ENCODE measurements at regions not wholly inside any gene's neighbourhood (a gene's known extent, or its start where the extent isn't known, plus 50 kb on each side); places are given as distances from the start of the nearest gene placed in this dataset.
"Not testable (repeated sequence)": the region's sequence is repeated elsewhere in the genome, so short reads cannot be mapped to it uniquely, and the experiment has no call there.

DNA sequence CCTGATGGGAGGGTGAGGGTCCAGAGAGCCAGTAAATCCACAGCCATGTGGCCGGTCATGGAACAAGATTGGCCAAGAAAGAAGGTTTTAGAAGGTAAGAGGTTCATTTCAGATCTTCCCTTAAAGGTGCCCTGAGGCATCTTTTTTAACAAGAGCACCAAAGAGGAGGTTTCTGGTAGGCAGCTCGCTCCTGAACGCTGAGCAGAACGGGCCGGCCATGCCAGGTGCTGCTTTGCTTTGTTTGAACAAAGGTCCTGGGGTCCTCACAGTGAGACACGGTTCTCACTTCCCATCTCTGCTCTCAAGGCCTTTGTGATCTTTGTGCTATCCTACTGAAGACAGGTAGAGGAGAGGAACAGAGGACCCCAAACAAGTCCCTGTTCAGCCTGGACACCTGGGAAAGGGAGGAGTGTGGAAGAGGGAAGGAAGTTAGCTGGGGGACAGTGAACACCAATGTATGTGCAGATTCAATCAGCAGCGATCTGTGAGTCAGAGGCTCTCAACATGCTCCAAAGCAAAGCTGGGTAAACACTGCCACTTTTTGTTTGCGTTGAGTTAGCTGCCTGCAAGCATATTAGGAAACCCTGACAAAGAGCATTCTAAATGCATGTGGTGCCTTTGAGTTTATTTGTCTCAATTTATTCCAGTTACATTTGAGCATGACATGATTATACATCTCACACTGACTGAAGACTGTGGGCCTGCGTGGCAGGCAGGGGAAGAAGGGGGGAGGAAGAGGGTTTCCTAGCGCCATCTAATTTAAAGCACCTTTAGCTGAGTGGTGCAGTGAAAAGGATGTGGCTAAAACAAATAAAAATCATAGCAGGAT, 102.4 kb downstream of the ASB1 start:
- peaks cover 7% of the 10 kb centered on the region; the same call in 1 of the 2 replicates for H3K9me3 ChIP-seq (ENCODE audit: control insufficient read depth, insufficient read depth, low read length)
- peaks cover 4% of the 10 kb centered on the region; the same call in 1 of the 2 replicates for H3K4me1 ChIP-seq (ENCODE audit: insufficient read depth, low read length)
- H3K36me3 ChIP-seq (ENCODE audit: insufficient read depth, low read length), result no peaks in the 10 kb centered on the region
- H3K9ac ChIP-seq (ENCODE audit: low read depth, low read length), result no peak overlapping the region

DNA sequence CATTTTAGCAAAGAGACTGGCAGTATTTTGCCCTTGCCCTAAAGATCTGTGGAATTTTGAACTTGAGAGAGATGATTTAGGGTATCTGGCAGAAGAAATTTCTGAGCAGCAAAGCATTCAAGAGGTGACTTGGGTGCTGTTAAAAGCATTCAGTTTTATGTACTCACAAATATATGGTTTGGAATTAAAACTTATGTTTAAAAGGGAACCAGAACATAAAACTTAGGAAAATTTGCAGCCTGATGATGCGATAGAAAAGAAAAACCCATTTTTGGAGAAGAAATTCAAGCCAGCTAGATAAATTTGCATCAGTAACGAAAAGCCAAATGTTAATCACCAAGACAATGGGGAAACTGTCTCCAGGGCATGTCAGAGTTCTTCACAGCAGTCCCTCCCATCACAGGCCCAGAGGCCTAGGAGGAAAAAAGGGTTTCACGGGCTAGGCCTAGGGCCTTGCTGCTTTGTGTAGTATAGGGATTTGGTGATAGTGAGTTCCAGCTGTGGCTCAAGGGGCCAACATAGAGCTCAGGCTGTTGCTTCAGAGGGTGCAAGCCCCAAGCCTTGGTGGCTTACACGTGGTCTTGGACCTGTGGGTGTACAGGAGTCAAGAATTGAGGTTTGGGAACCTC, 104.4 kb downstream of the ASB1 start:
- H3K9ac ChIP-seq (ENCODE audit: low read depth, low read length); H3K4me1 ChIP-seq (ENCODE audit: insufficient read depth, low read length); H3K36me3 ChIP-seq (ENCODE audit: insufficient read depth, low read length); H3K9me3 ChIP-seq (ENCODE audit: control insufficient read depth, insufficient read depth, low read length): not testable (repeated sequence)

DNA sequence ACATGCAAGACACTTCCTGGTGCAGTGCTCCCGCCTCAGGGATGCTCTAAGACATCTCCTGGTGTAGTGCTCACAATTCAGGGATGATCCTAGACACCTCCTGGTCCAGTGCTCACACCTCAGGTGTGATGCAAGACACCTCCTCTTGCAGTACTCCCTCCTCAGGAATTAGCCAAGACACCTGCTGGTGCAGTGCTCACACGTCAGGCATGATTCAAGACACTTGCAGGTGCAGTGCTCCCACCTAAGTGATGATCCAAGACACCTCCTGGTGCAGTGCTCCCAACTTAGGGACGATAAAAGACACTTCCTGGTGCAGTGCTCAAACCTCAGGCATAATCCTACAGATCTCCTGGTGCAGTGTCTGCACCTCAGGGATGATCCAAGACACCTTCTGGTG, 117.0 kb downstream of the ASB1 start:
- not testable (repeated sequence) for H3K9me3 ChIP-seq (ENCODE audit: control insufficient read depth, insufficient read depth, low read length); H3K4me1 ChIP-seq (ENCODE audit: insufficient read depth, low read length); H3K36me3 ChIP-seq (ENCODE audit: insufficient read depth, low read length); H3K9ac ChIP-seq (ENCODE audit: low read depth, low read length)

DNA sequence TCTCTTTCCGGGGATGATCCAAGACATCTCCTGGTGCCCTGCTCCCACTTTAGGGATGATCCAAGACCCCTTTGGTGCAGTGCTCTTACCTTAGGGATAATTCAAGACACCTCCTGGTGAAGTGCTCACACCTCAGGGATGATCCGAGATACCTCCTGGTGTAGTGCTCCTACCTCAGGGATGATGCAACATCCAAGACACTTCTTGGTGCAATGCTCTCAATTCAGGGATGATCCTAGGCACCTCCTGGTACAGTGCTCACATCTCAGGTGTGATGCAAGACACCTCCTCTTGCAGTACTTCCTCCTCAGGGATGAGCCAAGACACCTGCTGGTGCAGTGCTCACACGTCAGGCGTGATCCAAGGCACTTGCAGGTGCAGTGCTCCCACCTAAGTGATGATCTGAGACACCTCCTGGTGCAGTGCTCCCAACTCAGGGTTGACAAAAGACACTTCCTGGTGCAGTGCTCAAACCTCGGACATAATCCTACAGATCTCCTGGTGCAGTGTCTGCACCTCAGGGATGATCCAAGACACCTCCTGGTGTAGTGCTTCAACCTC, 122.3 kb downstream of the ASB1 start:
- H3K4me1 ChIP-seq (ENCODE audit: insufficient read depth, low read length), result no peaks in the 10 kb centered on the region
- no peaks in the 10 kb centered on the region; the same call in 1 of the 2 replicates for H3K9me3 ChIP-seq (ENCODE audit: control insufficient read depth, insufficient read depth, low read length)
- no peak overlapping the region for H3K9ac ChIP-seq (ENCODE audit: low read depth, low read length)
- no peaks in the 10 kb centered on the region for H3K36me3 ChIP-seq (ENCODE audit: insufficient read depth, low read length)

DNA sequence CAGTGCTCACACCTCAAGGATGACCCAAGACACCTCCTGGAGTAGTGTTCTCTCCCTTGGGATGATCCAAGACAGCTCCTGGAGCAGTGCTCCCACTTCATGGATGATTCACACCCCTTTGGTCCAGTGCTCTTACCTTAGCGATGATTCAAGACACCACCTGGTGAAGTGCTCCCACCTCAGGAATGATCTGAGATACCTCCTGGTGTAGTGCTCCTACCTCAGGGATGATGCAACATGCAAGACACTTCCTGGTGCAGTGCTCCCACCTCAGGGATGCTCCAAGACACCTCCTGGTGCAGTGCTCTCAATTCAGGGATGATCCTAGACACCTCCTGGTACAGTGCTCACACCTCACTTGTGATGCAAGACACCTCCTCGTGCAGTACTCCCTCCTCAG, 123.1 kb downstream of the ASB1 start:
- H3K9ac ChIP-seq (ENCODE audit: low read depth, low read length), result no peak overlapping the region
- H3K36me3 ChIP-seq (ENCODE audit: insufficient read depth, low read length), result no peaks in the 10 kb centered on the region
- H3K9me3 ChIP-seq (ENCODE audit: control insufficient read depth, insufficient read depth, low read length), result no peaks in the 10 kb centered on the region; the same call in 1 of the 2 replicates
- 0 out of 2 replicates have a peak, but pooled peaks cover 2% of the 10 kb centered on the region for H3K4me1 ChIP-seq (ENCODE audit: insufficient read depth, low read length)

DNA sequence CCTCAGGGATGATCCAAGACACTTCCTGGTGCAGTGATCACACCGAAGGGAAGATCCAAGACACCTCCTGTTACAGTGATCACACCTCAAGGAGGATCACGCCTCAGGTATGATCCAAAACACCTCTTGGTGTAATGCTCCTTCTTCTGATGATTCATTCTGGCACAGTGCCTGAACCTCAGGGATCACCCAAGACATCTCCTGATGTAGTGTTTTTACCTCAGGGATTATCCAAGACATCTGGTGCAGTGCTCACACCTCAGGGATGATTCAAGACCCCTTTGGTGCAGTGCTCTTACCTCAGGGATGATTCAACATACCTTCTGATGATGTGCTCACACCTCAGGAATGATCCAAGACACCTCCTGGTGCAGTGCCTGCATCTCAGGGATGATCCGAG, 124.4 kb downstream of the ASB1 start:
- Histone ChIP-seq H3K9ac (ENCODE audit: low read depth, low read length) (no peak overlapping the region), H3K9me3 (ENCODE audit: control insufficient read depth, insufficient read depth, low read length) (no peaks in the 10 kb centered on the region; the same call in 1 of the 2 replicates), H3K36me3 (ENCODE audit: insufficient read depth, low read length) (no peaks in the 10 kb centered on the region), H3K4me1 (ENCODE audit: insufficient read depth, low read length) (0 out of 2 replicates have a peak, but pooled peaks cover 3% of the 10 kb centered on the region)

DNA sequence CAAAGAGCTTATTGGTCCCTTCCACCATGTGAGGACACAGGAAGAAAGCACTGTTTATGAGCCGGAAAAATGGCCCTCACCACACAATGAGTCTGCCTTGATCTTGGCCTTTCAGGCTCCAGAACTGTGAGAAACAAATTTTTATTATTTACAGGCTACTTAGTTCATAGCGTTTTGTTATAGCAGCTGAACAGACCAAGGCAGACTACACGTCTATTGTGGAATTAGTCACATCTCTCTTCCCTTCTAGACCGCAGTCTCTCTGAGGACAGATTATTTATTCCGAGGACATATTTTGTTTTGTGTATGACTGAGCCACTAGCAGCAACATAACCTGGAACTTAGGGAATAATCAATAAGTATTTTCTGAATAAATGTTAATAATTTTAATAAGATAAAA, 125.5 kb downstream of the ASB1 start:
- Histone ChIP-seq H3K9me3 (ENCODE audit: control insufficient read depth, insufficient read depth, low read length) (no peaks in the 10 kb centered on the region; the same call in 1 of the 2 replicates), H3K36me3 (ENCODE audit: insufficient read depth, low read length) (no peaks in the 10 kb centered on the region), H3K9ac (ENCODE audit: low read depth, low read length) (no peak overlapping the region), H3K4me1 (ENCODE audit: insufficient read depth, low read length) (0 out of 2 replicates have a peak, but pooled peaks cover 3% of the 10 kb centered on the region)

DNA sequence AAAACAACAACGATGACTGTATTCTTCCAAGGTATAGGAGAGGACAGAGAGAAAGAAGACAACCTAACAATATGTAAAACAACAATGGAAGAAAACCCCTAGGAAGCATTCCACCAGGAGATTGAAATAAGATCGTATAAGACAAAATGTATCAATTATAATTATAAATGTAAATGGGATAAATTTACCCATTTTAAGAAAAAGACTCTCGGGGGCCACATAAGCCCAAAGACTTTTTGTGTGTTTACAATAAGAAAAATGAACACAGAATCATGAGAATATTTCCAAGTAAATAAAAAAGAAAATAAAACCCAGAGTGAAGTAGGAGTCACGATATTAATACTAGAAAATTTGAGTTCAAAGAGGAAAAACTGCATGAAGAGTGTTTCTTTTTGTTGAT, 126.4 kb downstream of the ASB1 start:
- H3K36me3 ChIP-seq (ENCODE audit: insufficient read depth, low read length), result no peaks in the 10 kb centered on the region
- 0 out of 2 replicates have a peak, but pooled peaks cover 3% of the 10 kb centered on the region for H3K4me1 ChIP-seq (ENCODE audit: insufficient read depth, low read length)
- no peaks in the 10 kb centered on the region; the same call in 1 of the 2 replicates for H3K9me3 ChIP-seq (ENCODE audit: control insufficient read depth, insufficient read depth, low read length)
- H3K9ac ChIP-seq (ENCODE audit: low read depth, low read length), result no peak overlapping the region

DNA sequence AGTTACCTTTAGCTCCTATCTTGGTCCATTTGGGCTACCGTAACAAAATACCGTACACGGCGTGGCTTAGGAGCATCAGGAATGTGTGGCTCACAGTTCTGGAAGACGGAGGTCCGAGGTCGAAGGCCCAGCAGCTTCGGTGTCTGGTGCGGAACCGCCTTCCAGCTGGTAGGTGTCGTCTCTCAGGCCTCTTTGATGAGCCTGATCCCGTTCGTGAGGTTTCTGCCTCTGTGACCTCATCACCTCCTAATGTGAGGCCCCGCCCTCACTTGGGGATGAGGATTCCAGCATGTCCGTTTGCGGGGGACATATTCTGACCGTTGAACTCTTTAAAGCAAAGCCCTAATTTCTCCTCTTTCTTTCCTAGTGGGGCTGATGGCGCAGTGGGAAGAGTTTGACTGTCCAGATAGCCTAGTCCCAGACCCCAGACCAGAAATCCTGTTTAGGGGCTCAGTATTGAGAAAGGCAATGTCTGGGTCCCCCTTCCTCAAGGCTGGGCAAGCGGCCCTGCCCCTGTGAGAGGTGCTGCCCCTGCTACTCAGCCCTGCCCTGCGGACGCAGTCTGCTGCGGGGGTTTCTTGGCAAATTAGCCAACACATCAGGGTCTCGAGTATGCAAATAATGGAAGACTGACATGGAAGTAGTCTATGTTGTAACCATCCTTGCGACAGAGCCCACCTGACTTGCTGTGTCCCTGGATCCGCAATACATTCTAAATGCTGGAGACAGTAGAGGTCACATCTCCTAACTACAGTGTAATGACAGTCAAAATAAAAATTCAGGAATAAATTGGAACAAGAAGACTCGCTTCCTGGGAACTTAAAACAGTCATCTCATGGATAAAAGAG, 128.0 kb downstream of the ASB1 start:
- 0 out of 2 replicates have a peak, but pooled peaks cover 3% of the 10 kb centered on the region for H3K4me1 ChIP-seq (ENCODE audit: insufficient read depth, low read length)
- no peaks in the 10 kb centered on the region for H3K36me3 ChIP-seq (ENCODE audit: insufficient read depth, low read length)
- H3K9ac ChIP-seq (ENCODE audit: low read depth, low read length), result no peak overlapping the region
- no peaks in the 10 kb centered on the region; the same call in 1 of the 2 replicates for H3K9me3 ChIP-seq (ENCODE audit: control insufficient read depth, insufficient read depth, low read length)

DNA sequence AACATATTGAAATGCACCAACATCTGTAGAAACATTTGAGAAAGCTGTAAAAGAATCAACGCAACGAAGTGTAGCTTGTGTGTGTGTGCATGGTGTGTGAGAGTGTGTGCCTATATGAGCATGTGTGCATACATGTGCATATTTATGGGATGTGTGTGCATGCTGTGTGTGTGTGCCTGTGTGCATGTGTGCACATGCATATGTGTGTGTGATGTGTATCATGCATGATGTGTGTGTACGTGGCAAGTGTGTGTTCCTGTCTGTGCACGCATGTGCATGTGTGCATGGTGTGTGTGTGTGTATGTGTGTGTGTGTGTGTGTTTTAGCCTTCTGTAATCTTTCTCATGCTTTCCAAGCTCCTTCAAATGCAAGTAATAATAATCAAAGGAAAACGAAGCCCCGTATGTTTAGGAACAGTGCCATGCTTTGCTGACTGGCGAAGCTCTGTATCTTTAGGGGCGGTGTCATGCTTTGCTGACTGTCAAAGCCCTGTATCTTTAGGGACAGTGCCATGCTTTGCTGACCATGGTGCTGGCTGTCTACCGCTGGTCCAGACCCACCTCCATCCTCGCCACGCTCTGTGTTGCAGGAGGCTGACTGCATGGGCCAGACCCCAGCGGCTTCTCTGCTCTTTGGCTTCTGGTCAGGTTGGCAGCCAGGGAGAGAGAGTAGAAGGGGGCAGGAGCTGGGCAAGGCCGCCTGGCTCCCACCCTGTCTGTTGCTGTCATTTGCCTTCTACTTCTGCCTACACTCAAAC, 129.2 kb downstream of the ASB1 start:
- H3K9ac ChIP-seq (ENCODE audit: low read depth, low read length), result no peak overlapping the region
- H3K36me3 ChIP-seq (ENCODE audit: insufficient read depth, low read length), result no peaks in the 10 kb centered on the region
- H3K4me1 ChIP-seq (ENCODE audit: insufficient read depth, low read length), result 0 out of 2 replicates have a peak, but pooled peaks cover 3% of the 10 kb centered on the region
- no peaks in the 10 kb centered on the region; the same call in 1 of the 2 replicates for H3K9me3 ChIP-seq (ENCODE audit: control insufficient read depth, insufficient read depth, low read length)

DNA sequence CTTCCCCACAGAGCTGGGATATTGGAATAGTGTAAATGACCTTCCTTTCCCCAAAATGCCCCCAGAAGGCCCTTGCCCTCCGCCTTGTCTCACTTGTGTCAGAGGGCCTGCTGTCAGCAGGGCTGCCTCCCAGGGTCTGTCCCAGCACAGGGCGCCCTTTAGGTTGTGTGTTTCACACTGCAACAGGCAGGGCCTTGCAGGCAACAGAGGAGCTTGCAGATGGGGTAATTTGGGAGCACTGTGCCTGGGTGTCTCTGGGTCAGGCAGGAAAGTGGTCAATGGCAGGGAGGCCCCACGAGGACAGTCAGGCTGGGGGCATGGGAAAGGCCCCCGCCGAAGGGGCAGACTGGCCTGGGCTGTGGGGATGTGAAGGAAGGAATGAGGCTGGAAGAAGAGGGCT, 130.7 kb downstream of the ASB1 start:
- Histone ChIP-seq H3K9me3 (ENCODE audit: control insufficient read depth, insufficient read depth, low read length) (no peaks in the 10 kb centered on the region; the same call in 1 of the 2 replicates), H3K4me1 (ENCODE audit: insufficient read depth, low read length) (0 out of 2 replicates have a peak, but pooled peaks cover 3% of the 10 kb centered on the region), H3K36me3 (ENCODE audit: insufficient read depth, low read length) (no peaks in the 10 kb centered on the region), H3K9ac (ENCODE audit: low read depth, low read length) (no peak overlapping the region)

DNA sequence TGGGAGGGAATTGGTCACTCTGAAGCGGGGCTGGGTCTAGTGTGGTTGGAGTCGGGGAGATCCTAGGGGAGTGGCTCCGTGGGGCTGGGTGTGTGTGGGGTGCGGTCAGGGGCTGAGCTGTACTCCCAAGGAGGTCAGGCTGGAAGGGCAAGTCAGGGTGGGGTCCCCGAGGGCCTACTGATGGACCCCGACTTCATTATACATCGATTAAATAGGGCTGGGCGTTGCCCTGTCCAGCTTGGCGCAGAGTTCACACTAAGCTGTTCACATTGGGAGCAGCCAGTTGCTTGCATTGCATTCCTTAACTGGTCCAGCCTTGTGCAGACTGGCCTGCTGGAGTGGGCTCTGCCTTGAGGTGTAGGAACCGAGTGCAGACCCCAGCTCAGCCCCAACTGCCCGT, 131.2 kb downstream of the ASB1 start:
- H3K9me3 ChIP-seq (ENCODE audit: control insufficient read depth, insufficient read depth, low read length), result no peaks in the 10 kb centered on the region
- H3K36me3 ChIP-seq (ENCODE audit: insufficient read depth, low read length), result no peaks in the 10 kb centered on the region
- no peak overlapping the region for H3K9ac ChIP-seq (ENCODE audit: low read depth, low read length)
- H3K4me1 ChIP-seq (ENCODE audit: insufficient read depth, low read length), result 0 out of 2 replicates have a peak, but pooled peaks cover 3% of the 10 kb centered on the region

DNA sequence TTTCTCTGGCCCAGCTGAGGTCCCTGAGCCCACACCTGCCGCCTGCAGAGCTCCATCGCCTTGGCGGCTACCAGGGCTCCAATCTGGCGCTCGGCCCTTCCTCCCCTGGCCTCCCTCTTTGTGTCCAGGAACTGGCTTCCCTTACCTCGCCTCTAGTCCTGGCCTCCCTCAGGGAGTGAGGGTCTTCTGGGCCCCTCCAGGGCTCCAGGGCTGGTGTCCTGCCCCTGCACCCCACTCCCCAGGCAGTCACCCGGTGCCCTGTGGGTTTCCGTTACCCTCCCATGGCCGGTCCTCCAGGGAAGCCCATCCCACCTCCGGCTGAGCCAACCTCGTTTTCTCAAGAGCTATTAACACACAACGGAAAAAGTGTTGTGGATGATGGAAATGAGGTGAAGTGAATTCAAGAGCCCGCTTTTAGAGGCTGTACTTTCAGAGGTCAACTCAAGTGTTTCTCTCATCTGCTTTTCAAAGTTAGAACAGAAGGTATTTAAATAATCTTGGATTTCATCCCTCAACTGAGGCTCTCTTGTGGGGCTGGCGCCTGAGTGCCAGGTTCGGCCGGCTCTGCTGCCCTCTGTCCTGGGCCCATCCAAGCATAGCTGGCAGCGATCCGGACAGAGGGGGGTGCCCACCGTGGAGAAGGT, 131.9 kb downstream of the ASB1 start:
- no peaks in the 10 kb centered on the region for H3K9me3 ChIP-seq (ENCODE audit: control insufficient read depth, insufficient read depth, low read length)
- H3K4me1 ChIP-seq (ENCODE audit: insufficient read depth, low read length), result 0 out of 2 replicates have a peak, but pooled peaks cover 3% of the 10 kb centered on the region
- H3K9ac ChIP-seq (ENCODE audit: low read depth, low read length), result no peak overlapping the region
- no peaks in the 10 kb centered on the region for H3K36me3 ChIP-seq (ENCODE audit: insufficient read depth, low read length)
